AG09319 (cell line): ENCODE measurements at regions not wholly inside any gene's neighbourhood (a gene's known extent, or its start where the extent isn't known, plus 50 kb on each side); places are given as distances from the start of the nearest gene placed in this dataset.

Source experiments
- DNase-seq: peaks from one replicate; pipeline ENCODE4 v3.0.0-alpha.2; 2010; ENCODE audit warnings: low read depth; ENCODE audit errors: extremely low read depth
- CTCF ChIP-seq: IDR thresholded peaks from 2 replicates; pipeline ENCODE4 v1.5.1; 2011; ENCODE audit warnings: low read depth, mild to moderate bottlenecking, inconsistent platforms, low read length, moderate library complexity

- TF ChIP-seq CTCF: no peak
- no peak for DNase-seq
Observed at GRCh38 chr15:70453766-70454165, 309.6 kb downstream of the UACA start.

GRCh38 chr15:70453238-70453637, 310.1 kb downstream of the UACA start:
- DNase-seq: no peak
- TF ChIP-seq CTCF: no peak

GRCh38 chr15:70451821-70452653, 311.3 kb downstream of the UACA start:
- no peak for DNase-seq
- no peak for TF ChIP-seq CTCF

GRCh38 chr15:70450142-70450443, 313.3 kb downstream of the UACA start:
- TF ChIP-seq CTCF: no peak
- DNase-seq: no peak

- no peak for TF ChIP-seq CTCF
- DNase-seq: no peak
Observed at GRCh38 chr15:70449311-70450141, 313.8 kb downstream of the UACA start.

GRCh38 chr15:70447928-70448698, 315.2 kb downstream of the UACA start:
- TF ChIP-seq CTCF: no peak
- DNase-seq: no peak
